BLaER1 (cell line): ENCODE measurements at regions not wholly inside any gene's neighbourhood (a gene's known extent, or its start where the extent isn't known, plus 50 kb on each side); places are given as distances from the start of the nearest gene placed in this dataset.

Experiments
- H3K27ac ChIP-seq: shearing (Covaris generic); formaldehyde crosslinking; 2 replicates; pipeline ENCODE4 v1.8.1; 2022
- H3K27me3 ChIP-seq: shearing (Covaris generic); formaldehyde crosslinking; 2 replicates; pipeline ENCODE4 v1.8.1; 2022
- H3K36me3 ChIP-seq: shearing (Covaris generic); formaldehyde crosslinking; 2 replicates; pipeline ENCODE4 v1.8.1; 2022
- H3K4me1 ChIP-seq: shearing (Covaris generic); formaldehyde crosslinking; 2 replicates; pipeline ENCODE4 v1.8.1; 2022
- H3K4me2 ChIP-seq: shearing (Covaris generic); formaldehyde crosslinking; 2 replicates; pipeline ENCODE4 v1.8.1; 2022
- H3K4me3 ChIP-seq: shearing (Covaris generic); formaldehyde crosslinking; 2 replicates; pipeline ENCODE4 v1.8.1; 2022
- H3K9ac ChIP-seq: shearing (Covaris generic); formaldehyde crosslinking; 2 replicates; pipeline ENCODE4 v1.8.1; 2022
- H3K9me3 ChIP-seq: shearing (Covaris generic); formaldehyde crosslinking; 2 replicates; pipeline ENCODE4 v1.8.1; 2022
- H4K20me1 ChIP-seq: shearing (Covaris generic); formaldehyde crosslinking; 2 replicates; pipeline ENCODE4 v1.8.1; 2022
- Cebpa-rat ChIP-seq: shearing (Covaris generic); IDR thresholded peaks from 2 replicates; pipeline ENCODE4 v1.8.1; 2022

DNA sequence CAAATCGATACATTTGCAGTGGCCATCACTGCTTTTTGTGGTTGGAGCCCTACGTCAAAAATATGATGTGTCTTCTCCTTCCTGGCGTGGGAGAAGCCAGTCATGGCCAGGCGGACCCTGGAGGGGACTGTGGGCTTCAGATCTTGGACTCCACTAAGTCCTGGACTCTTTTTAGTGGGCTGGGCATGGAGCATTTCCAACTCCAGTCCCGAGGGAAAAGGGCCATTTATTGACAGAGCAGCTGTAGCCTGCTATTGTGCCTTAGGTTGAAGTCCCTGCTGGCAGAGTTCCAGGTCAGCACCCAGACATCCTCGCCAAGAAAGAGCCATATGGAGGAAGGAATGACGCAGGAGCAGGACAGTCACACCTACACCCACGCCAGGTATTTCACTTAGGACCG lies 179.2 kb upstream of the ZNF507 start:
- no peak for TF ChIP-seq Cebpa-rat
- Histone ChIP-seq H3K27ac (no peak overlapping the region), H3K4me3 (no peak overlapping the region), H3K9me3 (no peaks in the 10 kb centered on the region), H3K36me3 (no peaks in the 10 kb centered on the region), H3K9ac (no peak overlapping the region), H4K20me1 (no peaks in the 10 kb centered on the region), H3K4me2 (no peak overlapping the region), H3K4me1 (peaks cover 9% of the 10 kb centered on the region), H3K27me3 (no peaks in the 10 kb centered on the region)

GRCh38 chr19:32168111-32168510 lies 177.3 kb upstream of the ZNF507 start:
- Histone ChIP-seq H3K4me2 (peak overlapping the region; percentile 37), H3K4me1 (peaks cover 9% of the 10 kb centered on the region), H3K36me3 (no peaks in the 10 kb centered on the region), H3K27me3 (no peaks in the 10 kb centered on the region), H3K9me3 (no peaks in the 10 kb centered on the region), H3K27ac (no peak overlapping the region), H4K20me1 (no peaks in the 10 kb centered on the region), H3K9ac (no peak overlapping the region), H3K4me3 (no peak overlapping the region)
- no peak for TF ChIP-seq Cebpa-rat

GRCh38 chr19:32168606-32169005 lies 176.8 kb upstream of the ZNF507 start:
- TF ChIP-seq Cebpa-rat = no peak
- peaks cover 9% of the 10 kb centered on the region for H3K4me1 ChIP-seq
- H3K4me2 ChIP-seq = peak overlapping the region; percentile 37

DNA sequence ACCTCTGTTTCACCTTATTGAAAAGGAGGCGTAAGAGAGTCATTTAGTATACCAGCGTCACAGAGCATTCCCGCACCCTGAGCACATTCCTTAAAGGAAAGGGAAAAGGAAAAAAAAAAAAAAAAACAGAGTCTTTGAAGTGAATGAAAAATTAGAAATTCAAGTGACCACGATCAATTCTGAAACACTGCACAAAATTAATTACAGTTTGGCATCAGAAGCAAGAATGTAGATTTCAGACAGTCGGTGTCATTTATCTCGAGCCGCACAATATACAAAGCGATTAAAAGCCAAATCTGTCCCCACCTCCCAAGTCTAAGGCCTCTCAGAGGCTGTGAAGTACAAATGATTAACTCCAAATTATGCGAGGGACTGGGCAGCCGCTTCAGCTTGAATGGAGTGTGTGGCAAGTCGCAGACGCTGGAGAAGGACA lies 173.7 kb upstream of the ZNF507 start:
- H3K4me1 ChIP-seq = peaks cover 9% of the 10 kb centered on the region
- TF ChIP-seq Cebpa-rat = no peak
- no peak overlapping the region for H3K9ac ChIP-seq
- no peaks in the 10 kb centered on the region for H4K20me1 ChIP-seq
- H3K27me3 ChIP-seq = no peaks in the 10 kb centered on the region
- H3K27ac ChIP-seq = no peak overlapping the region
- no peaks in the 10 kb centered on the region for H3K36me3 ChIP-seq
- no peak overlapping the region for H3K4me3 ChIP-seq
- H3K4me2 ChIP-seq = no peak overlapping the region
- no peaks in the 10 kb centered on the region for H3K9me3 ChIP-seq

More at GRCh38 chr19:32168606-32169005, 176.8 kb upstream of the ZNF507 start:
- H3K4me3 ChIP-seq = no peak overlapping the region
- H3K27me3 ChIP-seq = no peaks in the 10 kb centered on the region
- no peak overlapping the region for H3K27ac ChIP-seq
- no peaks in the 10 kb centered on the region for H4K20me1 ChIP-seq
- no peaks in the 10 kb centered on the region for H3K36me3 ChIP-seq
- no peak overlapping the region for H3K9ac ChIP-seq
- no peaks in the 10 kb centered on the region for H3K9me3 ChIP-seq

GRCh38 chr19:32172566-32173160 lies 172.7 kb upstream of the ZNF507 start:
- Histone ChIP-seq H3K9ac (no peak overlapping the region), H3K4me2 (no peak overlapping the region), H3K27me3 (no peaks in the 10 kb centered on the region), H3K9me3 (no peaks in the 10 kb centered on the region), H3K27ac (no peak overlapping the region), H3K4me3 (no peak overlapping the region), H3K36me3 (no peaks in the 10 kb centered on the region), H3K4me1 (peaks cover 9% of the 10 kb centered on the region), H4K20me1 (no peaks in the 10 kb centered on the region)
- TF ChIP-seq Cebpa-rat = no peak

- Histone ChIP-seq H3K27ac (no peak overlapping the region), H3K4me3 (no peak overlapping the region), H3K4me2 (no peak overlapping the region), H3K36me3 (no peaks in the 10 kb centered on the region), H3K27me3 (no peaks in the 10 kb centered on the region), H3K4me1 (no peaks in the 10 kb centered on the region), H3K9me3 (no peaks in the 10 kb centered on the region), H4K20me1 (no peaks in the 10 kb centered on the region), H3K9ac (no peak overlapping the region)
- no peak for TF ChIP-seq Cebpa-rat
Observed at GRCh38 chr19:32173836-32174235, 171.6 kb upstream of the ZNF507 start.

DNA sequence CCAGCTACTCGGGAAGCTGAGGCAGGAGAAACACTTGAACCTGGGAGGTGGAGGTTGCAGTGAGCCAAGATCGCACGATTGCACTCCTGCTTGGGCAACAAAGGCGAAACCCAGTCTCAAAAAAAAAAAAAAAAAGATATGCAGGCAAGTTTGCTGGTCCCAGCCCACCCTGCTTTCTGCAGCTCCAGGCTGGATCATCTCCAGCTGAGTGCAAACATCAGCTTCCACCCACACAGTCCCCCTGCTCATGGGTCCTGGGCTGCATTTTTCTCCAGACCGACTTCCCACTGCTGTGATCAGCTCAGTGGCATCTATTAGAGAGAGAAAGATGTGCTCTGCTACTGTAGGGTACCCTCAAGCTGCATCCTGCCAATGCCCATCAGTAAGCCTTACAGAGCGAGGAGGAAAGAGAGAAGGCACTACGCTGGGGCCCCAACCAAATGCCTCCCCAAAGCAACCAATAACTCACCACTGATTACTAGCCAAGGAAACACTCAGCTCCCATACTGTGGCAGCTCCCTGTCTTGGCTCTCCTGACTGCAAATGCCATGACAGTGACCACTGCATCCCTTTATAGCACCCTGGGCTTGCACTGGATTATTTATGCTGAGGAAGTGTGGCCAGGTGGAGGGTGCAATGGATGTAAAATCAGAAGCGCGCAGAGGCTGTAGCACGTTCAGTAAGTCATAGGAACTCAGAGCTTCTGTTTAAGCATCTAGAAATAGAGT lies 170.9 kb upstream of the ZNF507 start:
- Histone ChIP-seq H3K9me3 (no peaks in the 10 kb centered on the region), H3K27ac (no peak overlapping the region), H3K4me1 (no peaks in the 10 kb centered on the region), H3K4me3 (no peak overlapping the region), H3K4me2 (no peak overlapping the region), H4K20me1 (no peaks in the 10 kb centered on the region), H3K27me3 (no peaks in the 10 kb centered on the region), H3K9ac (no peak overlapping the region), H3K36me3 (no peaks in the 10 kb centered on the region)
- TF ChIP-seq Cebpa-rat = no peak

DNA sequence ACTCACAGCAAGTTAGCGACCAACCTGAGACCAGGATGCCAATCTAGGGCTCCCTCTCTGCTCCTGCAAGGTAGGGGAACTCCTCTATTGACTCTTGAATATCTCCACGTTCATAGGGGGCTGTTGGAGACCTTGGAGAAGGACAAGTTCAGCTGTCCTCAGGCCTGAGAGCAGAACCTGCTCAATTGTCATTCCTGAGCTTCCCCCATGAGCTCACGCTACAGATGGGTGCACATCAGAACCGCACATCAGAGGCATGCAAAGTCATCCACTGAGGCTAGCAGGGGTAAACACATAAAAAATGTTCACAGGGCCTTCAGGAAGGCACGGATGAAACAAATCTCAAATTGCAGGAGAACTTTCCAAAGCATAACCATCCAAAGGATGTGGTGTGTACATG lies 168.8 kb upstream of the ZNF507 start:
- no peak for TF ChIP-seq Cebpa-rat
- Histone ChIP-seq H3K27me3 (no peaks in the 10 kb centered on the region), H3K4me3 (no peak overlapping the region), H3K9ac (no peak overlapping the region), H3K9me3 (no peaks in the 10 kb centered on the region), H3K4me2 (no peak overlapping the region), H3K4me1 (no peaks in the 10 kb centered on the region), H3K27ac (no peak overlapping the region), H3K36me3 (no peaks in the 10 kb centered on the region), H4K20me1 (no peaks in the 10 kb centered on the region)

- H3K36me3 ChIP-seq = no peaks in the 10 kb centered on the region
- H3K4me2 ChIP-seq = no peak overlapping the region
- no peaks in the 10 kb centered on the region for H3K4me1 ChIP-seq
- no peak overlapping the region for H3K4me3 ChIP-seq
- no peaks in the 10 kb centered on the region for H4K20me1 ChIP-seq
- no peaks in the 10 kb centered on the region for H3K9me3 ChIP-seq
- no peak overlapping the region for H3K27ac ChIP-seq
- no peak overlapping the region for H3K9ac ChIP-seq
- no peak for TF ChIP-seq Cebpa-rat
- no peaks in the 10 kb centered on the region for H3K27me3 ChIP-seq
Observed at GRCh38 chr19:32177686-32178085, 167.7 kb upstream of the ZNF507 start.

DNA sequence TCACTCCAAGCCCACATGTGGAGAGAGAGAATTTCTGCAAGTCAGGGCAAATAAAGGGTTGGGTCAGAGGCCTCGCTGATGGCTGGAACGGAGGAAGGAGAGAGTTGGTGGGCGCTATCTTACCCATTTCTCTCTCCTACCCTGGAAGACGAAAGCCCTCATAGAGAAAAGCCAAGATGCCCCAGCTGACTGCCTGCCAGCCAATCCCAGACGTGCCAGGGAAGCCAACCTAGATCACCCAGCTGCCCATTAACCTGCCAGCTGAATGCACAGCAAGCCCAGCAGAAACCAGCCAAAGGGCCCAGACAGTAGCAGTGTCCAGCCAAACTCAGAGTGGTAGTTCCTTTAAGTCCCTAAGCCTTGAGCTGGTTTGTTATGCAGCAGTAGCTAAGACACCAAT lies 167.0 kb upstream of the ZNF507 start:
- Histone ChIP-seq H4K20me1 (no peaks in the 10 kb centered on the region), H3K36me3 (no peaks in the 10 kb centered on the region), H3K27ac (no peak overlapping the region), H3K9ac (no peak overlapping the region), H3K4me2 (no peak overlapping the region), H3K27me3 (no peaks in the 10 kb centered on the region), H3K4me1 (no peaks in the 10 kb centered on the region), H3K4me3 (no peak overlapping the region), H3K9me3 (no peaks in the 10 kb centered on the region)
- no peak for TF ChIP-seq Cebpa-rat

DNA sequence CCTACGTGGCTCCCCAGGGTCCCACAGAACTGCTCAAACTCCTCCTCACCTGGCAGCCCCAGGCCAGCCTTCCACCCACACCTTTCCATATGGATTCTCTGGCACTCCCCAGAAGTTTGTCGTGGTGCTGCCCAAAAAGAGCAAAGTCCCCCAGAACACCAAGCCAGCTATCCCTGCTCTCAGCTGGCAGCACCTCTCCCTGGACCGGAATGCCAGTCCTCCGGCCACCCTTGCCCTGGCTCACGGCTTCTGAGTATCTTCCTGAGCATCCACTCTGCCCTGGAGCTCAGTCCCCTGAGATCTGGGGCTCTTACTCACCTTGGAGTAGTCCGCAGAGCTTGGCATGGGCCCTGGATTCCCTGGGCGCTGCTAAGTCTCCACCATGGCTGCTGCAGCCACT lies 166.5 kb upstream of the ZNF507 start:
- no peaks in the 10 kb centered on the region for H3K36me3 ChIP-seq
- H3K27ac ChIP-seq = no peak overlapping the region
- H3K4me1 ChIP-seq = no peaks in the 10 kb centered on the region
- H3K4me2 ChIP-seq = no peak overlapping the region
- TF ChIP-seq Cebpa-rat = no peak
- no peak overlapping the region for H3K4me3 ChIP-seq
- no peaks in the 10 kb centered on the region for H4K20me1 ChIP-seq
- no peaks in the 10 kb centered on the region for H3K9me3 ChIP-seq
- no peaks in the 10 kb centered on the region for H3K27me3 ChIP-seq
- no peak overlapping the region for H3K9ac ChIP-seq
